GM19438 (cell line): ENCODE measurements at regions not wholly inside any gene's neighbourhood (a gene's known extent, or its start where the extent isn't known, plus 50 kb on each side); places are given as distances from the start of the nearest gene placed in this dataset.

Experiments used
- ATAC-seq: cut with Tn5 transposase; IDR thresholded peaks from one replicate; pipeline ENCODE4 v1.9.1; 2021; ENCODE audit warnings: low read depth; ENCODE audit not compliant: unreplicated experiment

DNA sequence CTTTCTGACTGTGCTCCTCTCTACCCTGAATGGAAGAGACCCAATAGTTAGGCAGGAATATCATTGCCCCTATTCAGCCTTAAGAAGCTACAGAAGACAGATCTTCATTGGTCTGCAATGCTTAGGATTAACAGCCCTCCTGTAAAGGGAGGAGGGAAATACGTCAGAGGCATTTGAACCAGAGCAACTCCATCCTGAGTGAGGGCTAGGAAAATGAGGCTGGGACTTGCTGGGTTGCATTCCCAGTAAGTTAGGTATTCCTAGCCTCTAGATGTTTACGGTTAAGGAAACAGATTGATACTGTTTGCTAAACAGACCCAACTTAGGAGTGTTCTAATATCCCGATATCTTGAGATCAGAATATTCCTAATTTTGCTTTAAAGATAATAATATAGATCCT, 63.5 kb downstream of the PCDH18 start:
- no peak for ATAC-seq

DNA sequence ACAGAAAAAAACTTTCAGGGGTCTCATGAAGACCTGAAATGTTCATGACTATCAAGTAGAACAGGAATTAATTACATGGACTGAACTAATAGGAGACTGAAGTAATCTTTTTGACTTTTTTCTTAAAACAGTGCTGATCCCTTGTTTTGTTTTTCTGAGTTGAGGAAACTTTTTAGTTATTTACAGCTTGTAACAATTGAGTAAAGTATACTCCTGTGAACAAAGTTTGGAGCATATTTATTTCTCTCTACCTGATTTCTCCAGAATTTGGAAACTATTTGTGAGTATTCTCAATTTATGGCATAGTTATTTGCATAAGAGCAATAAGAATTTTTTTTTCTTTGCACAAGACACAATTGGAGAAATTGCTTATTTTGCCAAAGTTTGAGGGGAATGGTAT, 64.8 kb downstream of the PCDH18 start:
- no peak for ATAC-seq

DNA sequence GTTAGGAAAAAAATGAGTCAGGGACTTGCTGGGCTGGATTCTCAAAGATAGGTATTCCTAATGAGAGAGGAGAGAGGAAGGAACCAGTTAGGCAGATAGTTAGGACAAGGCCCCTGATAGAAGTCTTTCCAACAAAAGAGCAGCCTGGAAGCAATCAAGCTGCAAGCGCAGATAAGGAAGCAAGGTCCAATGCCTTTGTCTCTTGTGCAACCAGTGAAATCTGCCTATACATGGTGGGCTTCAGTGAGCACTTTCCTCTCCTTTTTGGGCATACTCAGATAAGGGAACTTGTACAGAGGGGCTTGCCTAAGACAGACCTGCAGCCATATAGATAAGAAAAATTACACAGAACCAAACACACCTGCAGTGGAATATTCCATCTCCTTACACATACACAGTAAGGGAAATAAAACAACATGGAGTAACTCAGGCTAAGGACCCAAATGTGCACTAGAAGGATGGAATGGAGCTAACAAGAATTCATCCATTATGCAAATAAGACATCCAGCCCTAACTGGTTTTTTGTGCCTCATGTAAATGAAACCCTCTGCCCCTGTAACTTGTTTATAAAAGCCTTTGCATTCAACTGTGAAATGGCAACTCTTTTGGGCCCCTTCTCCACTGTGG, 68.8 kb downstream of the PCDH18 start:
- ATAC-seq = no peak

DNA sequence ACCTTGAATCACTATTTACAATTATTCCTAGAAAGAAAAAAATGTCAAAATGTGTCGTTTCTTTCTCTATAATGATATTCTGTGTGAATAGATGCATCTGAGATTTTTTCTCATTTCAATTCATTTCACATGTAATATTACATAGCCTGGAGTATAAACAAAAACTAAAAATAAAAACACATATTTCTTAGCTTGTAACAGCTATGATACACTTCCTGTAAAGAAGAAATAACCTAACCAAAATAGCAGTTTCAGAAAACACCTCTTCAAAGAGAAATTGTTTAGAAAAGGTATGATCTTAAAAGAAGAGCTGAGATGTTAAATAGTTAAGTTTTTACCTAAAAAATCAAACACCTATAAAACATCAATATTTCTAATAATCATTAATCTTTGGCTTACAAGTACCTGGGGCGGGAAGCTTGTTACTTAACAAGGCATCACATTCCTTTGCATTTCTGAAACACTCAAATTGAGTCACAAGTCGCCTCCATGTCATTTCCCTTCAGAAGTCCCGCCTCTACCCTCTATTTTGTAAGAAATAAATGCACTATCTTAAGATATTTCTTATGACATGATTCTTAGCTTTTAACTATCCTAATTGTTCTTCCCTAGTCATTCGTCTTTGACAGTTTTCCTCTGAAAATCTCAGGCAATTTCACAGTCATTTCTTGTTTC, 76.5 kb downstream of the PCDH18 start:
- ATAC-seq = no peak

DNA sequence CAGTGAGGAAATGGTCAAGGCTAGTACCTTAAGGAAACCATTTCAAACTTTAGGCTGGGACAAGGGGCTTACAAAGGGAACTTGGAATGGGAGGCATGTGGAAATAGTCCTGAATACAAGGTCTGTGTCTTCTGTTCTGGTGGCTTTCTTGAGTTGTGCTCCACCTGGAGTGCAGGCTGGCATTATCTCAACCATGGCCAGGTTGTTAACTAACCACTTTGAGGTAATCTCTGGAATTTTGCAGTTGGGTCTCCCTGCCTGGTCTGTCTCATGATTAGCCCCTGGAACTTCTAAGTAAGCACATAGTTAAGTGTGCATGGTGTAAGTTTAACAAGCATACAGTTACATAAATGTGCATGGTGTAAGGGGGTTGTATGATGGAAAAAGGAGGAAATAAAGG, 77.5 kb downstream of the PCDH18 start:
- ATAC-seq = no peak

DNA sequence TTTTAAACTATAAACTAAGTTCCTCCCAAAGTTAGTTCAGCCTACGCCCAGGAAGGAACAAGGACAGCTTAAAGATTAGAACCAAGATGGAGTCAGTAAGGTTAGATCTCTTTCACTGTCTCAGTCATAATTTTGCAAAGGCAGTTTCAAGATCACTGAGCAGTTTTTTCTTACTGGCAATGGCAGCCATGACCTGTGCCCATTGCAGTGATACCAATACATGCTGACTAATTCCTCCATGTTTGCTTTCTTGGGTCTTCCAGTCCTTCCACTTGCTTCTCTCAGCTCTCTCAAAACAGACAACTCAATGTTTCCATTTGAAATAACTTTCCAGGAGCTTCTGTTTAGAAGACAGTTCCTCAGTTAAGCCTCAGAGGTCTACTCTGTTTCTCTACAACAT, 79.5 kb downstream of the PCDH18 start:
- ATAC-seq = no peak

DNA sequence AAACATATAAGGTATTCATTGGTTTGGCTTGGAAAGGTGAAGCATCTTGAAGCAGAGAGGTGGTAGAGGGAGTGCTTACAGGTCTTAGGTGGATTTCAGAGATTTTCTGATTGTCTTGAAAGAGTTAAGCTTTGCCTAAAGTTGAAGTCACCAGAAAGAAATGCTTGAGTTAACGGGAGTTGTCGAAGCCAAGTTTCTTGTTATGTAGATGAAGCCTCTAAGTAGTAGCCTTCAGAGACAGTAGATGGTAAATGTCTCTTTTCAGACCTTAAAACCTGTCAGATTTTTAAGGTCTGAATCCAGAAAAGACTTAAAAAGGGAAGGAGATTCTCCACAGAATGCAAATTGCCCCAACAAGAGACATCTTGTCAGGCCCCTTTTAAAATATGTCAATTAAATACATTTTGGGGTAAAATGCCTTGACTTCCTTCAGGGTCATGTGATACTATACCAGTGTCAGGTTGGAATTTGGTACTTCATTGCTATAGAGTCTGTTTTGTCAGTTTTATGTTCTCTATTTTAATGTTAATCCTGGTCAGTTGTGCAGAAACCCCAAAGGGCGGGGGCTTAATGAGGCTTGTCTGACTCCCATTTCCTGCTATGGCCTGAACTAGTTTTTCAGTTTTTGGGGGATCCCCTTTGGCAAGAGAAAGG, 81.0 kb downstream of the PCDH18 start:
- no peak for ATAC-seq

DNA sequence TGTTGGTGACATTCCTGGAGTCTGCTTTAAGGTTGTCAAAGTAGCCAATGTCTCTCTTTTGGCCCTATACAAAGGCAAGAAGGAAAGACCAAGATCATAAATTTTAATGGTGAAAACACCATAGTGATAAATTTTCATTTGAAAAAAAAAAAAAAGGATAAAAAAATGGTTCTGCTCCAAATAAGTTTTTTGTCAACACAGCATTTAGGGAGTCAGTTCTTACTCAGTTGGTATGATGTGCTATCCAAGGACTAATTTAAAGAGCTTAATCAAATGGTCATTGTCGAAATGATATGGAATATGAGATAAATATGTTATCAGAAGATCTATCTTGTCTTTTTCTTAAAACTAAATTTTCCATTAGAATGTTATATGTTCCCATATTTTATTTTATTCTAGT, 83.9 kb downstream of the PCDH18 start:
- no peak for ATAC-seq

DNA sequence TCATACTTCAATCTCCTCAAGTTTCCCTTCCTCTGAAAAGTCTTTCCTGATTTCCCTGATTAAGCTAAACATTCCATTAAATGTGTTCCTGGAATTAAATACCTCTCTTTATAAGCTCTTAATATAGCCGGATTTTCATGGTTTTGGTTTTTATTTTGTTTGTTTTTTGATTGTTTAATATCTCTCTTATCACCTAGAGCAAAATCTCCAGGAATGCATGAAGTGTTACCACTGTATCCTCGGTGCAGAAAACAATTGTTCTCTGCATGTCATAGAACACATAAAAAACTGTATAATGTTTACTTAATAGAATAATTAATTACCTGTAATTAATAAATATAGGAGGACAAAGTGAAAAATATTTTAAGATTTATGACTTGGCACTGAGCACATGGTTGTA, 86.2 kb downstream of the PCDH18 start:
- no peak for ATAC-seq

DNA sequence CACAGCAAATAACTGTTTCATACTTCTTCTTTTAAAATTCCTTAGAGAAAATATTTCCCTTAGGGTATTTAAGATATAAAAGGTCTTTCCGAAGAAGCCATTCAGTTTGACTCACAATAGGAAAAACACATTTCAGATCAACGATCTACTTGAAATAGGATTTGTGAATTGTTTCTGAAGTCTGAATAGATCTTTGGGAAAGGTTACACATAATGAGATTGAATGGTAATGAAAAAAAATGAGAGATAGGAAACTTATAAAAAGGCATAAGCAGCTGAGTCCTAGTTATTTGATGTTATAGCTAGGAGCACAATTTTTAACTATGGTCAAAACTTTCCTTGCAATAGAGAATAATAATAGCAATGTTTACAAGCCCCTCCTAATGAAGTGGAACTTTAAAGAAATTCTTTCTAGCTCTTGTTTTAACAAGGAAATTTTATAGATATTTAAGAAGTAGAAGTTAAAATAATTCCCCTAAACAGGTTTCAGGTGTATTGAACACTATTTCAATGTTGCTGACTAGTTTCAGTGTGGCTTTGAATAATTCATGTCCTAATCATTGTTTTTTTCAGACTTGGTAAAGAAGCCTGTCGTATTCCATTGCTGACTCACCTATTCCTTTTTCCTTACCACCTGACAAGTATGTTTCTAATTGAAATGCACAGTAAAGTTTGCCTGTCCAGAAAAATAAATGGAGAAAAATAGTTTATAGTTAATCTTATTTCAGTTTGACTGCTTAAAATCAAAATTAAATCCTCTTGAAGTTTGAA, 89.1 kb downstream of the PCDH18 start:
- no peak for ATAC-seq

DNA sequence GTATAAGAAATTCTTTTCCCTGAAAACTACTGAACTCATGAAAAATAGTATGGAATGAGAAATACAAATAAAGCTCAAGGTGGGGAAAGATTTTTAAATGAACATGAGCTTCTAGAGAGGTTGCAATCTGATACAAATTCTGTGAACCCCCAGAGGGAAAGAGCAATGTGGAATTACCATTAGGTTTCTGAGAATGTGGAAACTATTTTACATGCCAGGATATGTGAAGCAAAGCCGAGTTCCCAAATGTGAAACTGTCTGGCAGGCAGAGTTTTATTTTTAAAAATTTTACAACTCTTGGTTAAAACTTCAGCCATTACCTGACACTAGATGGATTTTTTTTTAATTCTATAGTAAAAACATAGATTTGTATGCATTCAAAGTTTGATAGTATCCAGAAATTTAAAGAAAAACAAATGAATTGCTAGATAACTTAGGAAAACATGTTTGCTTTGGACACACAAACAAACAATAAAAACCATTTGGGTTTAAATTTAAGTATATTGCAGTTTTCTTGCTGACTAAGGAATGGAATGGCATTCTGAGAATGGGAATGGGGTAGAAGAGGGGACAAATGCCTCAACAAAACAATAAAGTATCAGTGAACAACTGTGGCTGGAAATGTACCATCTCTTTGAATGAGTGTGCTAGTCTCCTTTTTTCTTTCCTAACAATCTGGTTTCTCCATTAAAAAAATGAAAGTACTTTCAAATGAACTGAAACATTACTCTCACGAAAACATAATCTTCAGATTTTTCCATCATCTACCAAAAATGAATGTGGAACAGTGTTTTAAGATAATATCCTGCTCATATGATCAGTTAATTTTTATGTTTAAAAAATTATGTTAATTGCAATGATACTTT, 99.6 kb downstream of the PCDH18 start:
- ATAC-seq = no peak

DNA sequence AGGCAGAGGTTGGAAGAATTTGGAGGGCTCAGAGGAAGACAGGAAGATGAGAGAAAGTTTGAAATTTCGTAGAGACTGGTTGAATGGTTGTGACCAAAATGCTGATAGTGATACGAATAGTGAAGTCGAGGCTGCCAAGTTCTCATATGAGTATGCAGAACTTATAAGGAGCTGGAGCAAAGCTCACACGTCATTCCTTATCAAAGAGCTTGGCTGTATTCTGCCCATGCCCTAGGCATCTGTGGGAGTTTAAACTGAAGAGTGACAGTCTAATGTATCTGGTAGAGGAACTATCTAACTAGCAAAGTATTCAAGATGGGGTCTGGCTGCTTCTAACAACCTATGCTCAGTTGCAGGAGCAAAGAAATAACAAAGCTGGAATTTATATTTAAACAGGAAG, 102.1 kb downstream of the PCDH18 start:
- ATAC-seq = no peak

DNA sequence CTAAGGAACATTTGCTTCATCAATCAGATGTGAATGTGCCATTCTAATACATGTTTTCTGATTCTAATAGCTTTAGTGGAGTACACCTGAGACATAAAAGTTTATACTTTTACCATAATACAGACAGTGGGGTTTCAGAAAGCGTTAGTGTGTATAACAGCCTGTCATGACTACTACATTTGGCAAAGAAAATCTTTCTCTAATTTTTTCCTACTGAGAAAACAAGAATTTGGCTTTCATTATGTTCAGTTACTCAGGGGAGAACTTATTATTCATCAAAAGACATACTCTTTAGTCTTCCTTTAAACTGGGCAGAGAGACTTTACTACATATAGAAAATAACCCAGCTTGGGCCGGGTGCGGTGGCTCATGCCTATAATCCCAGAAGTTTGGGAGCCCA, 104.9 kb downstream of the PCDH18 start:
- no peak for ATAC-seq

DNA sequence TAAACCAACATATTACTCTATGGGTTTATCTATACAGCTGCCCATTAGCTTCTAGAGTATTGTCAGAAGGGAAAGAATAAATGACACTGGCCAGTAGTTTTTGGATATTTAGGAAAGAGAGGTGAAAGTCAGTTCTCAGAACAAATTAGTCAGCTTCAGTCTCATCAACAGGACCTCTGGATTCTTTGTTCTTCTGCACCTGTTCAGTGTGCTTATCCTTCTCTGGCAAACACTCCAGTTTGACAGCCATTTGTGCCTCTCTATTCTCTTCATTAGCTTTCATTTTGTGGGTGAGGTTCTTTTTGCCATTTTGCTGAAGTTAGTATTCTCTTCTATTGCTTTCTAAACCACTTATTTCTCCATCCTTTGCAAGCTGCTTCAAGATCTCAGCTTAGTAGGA, 107.0 kb downstream of the PCDH18 start:
- no peak for ATAC-seq

DNA sequence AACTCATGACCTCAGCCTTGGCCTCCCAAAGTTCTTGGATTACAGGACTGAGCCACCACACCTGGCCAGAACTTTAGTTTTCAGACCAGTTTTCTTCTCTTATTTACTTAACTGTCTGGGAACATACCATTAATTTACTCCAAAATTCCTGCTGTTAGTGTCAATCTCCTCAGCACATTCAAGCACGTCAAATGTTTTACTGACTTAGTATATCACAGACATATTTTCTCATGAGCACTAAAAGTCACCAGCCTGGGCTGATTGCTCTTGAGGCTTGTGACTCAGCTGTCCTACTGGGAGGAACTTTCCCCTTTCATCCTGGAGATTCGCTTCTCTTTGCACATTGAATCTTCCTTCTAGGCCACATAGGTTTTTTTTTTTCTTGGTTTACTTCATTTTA, 109.6 kb downstream of the PCDH18 start:
- no peak for ATAC-seq

DNA sequence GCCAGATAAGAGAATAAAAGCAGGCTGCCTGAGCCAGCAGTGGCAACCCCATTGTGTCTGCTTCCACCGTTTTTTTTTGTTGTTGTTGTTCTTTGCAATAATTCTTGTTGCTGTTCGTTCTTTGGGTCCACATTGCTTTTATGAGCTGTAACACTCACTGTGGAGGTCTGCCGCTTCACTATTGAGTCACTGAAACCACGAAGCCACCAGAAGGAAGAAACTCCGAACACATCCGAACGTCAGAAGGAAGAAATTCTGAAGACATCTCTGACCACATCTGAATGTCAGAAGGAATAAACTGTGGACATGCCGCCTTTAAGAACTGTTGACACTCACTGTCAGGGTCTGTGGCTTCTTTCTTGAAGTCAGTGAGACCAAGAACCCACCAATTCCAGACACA, 110.5 kb downstream of the PCDH18 start:
- no peak for ATAC-seq

DNA sequence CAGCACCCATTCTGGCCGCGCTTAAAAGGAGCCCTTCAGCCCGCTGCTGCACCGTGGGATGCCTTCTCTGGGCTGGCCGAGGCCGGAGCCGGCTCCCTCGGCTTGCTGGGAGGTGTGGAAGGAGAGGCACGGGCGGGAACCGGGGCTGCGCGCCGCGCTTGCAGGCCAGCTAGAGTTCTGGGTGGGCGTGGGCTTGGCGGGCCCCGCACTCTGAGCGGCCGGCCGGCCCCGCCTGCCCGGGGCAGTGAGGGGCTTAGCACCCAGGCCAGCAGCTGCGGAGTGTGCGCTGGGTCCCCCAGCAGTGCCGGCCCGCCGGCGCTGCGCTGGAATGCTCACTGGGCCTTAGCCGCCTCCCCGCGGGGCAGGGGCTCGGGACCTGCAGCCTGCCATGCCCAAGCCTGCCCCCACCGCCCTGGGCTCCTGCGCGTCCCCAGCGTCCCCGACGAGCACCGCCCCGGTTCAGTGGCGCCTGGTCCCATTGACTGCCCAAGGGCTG, 111.3 kb downstream of the PCDH18 start:
- no peak for ATAC-seq

DNA sequence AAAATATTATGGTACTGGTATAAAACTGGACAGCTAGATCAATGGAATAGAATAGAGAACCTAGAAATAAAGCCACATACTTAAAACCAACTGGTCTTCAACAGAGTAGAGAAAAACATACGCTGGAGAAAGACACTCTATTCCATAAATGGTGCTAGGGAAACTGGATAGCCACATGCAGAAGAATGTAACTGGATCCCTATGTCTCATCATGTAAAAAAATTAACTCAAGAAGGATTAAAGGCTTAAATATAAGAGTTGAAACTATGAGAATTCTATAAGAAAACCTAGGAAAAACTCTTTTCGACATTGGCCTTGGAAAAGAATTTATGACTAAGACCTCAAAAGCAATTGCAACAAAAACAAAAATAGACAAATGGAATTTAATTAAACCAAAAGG, 114.6 kb downstream of the PCDH18 start:
- no peak for ATAC-seq

DNA sequence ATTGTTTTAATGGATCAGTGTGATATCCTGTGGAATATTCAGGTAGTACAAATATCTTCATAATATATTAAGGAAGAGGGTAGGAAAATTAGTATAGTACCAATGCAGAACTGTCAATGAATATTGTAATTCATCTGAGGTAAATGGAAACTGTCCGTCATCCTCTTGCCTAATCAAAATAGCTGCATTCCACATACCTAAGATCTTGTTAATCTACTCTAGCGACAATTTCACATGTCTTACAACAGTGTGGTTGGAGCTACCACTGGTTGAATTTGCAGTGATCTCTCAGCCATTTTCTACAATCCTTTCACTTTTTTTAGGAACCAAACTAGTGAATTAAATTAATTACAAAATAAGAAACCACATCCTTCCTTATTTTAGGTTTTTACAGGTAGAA, 117.5 kb downstream of the PCDH18 start:
- no peak for ATAC-seq

DNA sequence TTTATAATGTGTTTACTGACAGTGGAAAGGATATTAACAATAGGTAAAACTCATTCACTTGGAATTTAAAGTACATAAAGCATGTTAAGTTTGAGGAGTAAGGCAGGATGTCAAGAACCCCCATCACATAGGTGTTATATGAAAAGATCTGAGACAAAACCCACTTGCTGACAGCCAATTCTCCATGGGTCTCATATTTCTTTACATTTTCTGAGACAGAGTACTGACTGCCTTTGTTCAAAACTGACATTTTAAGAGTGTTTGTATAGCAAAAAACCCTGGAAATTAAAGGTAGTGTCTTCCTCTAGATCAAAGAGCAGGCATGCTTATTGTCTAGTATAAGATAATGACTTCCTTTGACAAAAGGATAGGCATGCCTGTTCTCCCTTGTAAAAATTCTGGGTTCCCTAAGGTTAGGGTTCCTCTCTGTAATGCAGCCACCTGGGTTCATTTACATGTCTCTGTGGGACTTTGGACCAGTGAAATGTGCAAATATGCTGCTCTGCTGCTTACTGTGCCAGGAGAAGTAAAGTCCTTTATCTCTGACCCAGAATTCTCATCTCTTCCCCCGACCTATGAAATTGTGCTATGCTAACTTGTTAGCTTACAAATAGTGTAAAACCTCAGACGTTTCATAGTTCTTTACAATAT, 123.6 kb downstream of the PCDH18 start:
- no peak for ATAC-seq
